ENCODE measurements at regions not wholly inside any gene's neighbourhood (a gene's known extent, or its start where the extent isn't known, plus 50 kb on each side); places are given as distances from the start of the nearest gene placed in this dataset.
"Not testable (repeated sequence)": the region's sequence is repeated elsewhere in the genome, so short reads cannot be mapped to it uniquely, and the experiment has no call there.

DNA sequence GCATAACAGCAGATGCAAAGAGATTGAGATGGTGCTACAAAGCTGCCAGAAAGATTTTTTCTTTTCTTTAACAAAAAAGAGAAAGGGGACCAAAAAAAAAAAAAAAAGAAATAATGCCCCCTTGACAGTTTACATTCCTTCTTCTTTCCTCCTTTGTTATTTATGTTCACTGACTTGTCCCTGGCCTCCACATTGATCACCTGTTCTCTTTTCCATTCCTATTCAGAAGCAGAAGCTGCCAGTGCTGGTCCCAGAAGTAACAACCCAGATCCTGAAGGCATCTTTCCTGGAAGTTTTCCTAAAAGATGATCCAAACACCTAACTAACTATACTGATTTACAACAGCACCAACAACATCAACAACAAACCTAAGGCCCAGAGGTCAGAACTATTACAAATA, 728.1 kb downstream of the KCNJ2 start:
- in situ Hi-C loops (cut with HindIII; ENCODE audit: low sequenced_read_pairs), result no loop called here

- in situ Hi-C loops (cut with HindIII; ENCODE audit: low sequenced_read_pairs), result no loop called here
These were observed 732.5 kb downstream of the KCNJ2 start for GRCh38 chr17:70901870-70902269.

GRCh38 chr17:70905796-70906195, 736.5 kb downstream of the KCNJ2 start:
- in situ Hi-C loops (cut with HindIII; ENCODE audit: low sequenced_read_pairs), result no loop called here

- in situ Hi-C loops (cut with HindIII; ENCODE audit: low sequenced_read_pairs), result no loop called here
These were observed 737.5 kb downstream of the KCNJ2 start for GRCh38 chr17:70906808-70907207.

DNA sequence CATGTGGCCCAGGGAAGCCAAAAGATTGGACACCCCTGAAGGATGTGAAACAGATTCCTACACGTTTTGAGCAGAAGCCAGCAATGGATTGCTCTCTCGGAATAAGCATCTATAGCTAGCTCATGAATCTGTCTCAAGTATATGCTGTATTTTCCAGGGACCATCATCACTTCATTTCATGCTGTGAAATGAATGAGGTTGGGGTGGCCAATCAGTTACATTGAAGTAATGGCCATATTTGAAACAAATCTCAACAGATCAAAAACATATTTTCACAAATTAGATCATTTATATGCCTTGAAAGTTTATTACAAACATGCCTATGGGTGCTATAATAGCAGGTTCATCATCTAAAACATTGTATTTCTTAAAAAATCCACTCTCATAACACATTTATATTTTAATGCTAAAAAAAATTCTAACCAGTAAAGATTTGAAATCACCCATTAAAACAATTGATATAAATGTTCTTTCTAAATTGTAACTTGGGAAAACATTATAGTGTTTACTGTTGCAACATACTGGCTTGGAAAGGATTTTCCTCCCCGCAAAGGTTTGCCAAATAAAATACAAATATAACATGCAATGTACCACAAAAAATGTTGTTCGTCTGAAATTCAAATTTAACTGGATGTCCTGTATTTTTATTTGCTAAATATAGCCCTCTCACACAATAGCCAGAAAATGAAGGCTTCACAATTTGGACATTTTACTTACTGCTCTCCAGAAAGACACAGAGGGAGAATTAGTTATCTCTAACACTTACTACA, 743.6 kb downstream of the KCNJ2 start:
- in situ Hi-C loops (cut with HindIII; ENCODE audit: low sequenced_read_pairs), result no loop called here

GRCh38 chr17:70916469-70916868, 747.1 kb downstream of the KCNJ2 start:
- in situ Hi-C loops (cut with HindIII; ENCODE audit: low sequenced_read_pairs), result no loop called here

DNA sequence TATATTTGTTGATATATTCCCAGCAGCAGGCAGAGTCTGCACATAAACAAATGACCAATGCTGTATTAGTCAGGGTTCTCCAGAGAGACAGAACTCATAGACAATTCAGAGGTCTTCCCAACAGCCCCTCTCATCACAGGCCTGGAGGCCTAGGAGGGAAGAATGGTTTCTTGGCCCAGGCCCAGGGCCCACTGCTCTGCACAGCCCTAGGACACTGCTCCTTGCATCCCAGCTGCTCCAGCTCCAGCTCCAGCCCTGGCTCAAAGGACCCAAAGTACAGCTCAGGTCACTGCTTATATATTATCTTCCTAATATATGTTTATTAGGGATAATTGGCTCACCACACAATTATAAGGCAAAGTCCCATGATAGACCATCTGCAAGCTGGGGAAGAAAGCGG, 749.9 kb downstream of the KCNJ2 start:
- in situ Hi-C loops (cut with HindIII; ENCODE audit: low sequenced_read_pairs), result no loop called here

GRCh38 chr17:70920416-70920815, 751.1 kb downstream of the KCNJ2 start:
- in situ Hi-C loops (cut with HindIII; ENCODE audit: low sequenced_read_pairs), result no loop called here

- in situ Hi-C loops (cut with HindIII; ENCODE audit: low sequenced_read_pairs), result no loop called here
These were observed 752.9 kb downstream of the KCNJ2 start for GRCh38 chr17:70922268-70922667.

- in situ Hi-C loops (cut with HindIII; ENCODE audit: low sequenced_read_pairs), result no loop called here
These were observed 755.4 kb downstream of the KCNJ2 start for GRCh38 chr17:70924776-70925175.

- in situ Hi-C loops (cut with HindIII; ENCODE audit: low sequenced_read_pairs), result no loop called here
These were observed 759.9 kb downstream of the KCNJ2 start for GRCh38 chr17:70929226-70929625.

- in situ Hi-C loops (cut with HindIII; ENCODE audit: low sequenced_read_pairs), result no loop called here
These were observed 764.9 kb downstream of the KCNJ2 start for GRCh38 chr17:70934231-70934630.

GRCh38 chr17:70934835-70935234, 765.5 kb downstream of the KCNJ2 start:
- in situ Hi-C loops (cut with HindIII; ENCODE audit: low sequenced_read_pairs), result no loop called here

- in situ Hi-C loops (cut with HindIII; ENCODE audit: low sequenced_read_pairs), result no loop called here
These were observed 767.4 kb downstream of the KCNJ2 start for GRCh38 chr17:70936724-70937123.

DNA sequence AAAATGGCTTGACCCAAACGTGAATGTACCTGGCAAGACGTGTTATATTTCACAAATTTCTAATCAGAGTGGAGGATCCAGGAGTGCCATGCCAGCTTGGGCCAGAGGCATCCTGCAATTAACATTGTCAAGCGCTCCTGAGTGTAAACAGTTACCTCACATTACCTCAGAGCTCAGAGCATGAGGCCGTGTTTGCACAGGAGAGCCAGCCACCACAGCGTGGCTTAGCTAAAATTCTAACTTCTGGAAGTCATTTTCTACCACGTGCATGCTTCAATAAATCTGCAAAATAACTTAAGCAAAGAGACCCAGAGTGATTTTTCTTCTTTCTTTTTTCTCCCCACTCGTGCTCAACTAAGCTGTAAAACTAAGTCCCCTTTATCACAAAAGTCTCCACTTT, 769.0 kb downstream of the KCNJ2 start:
- in situ Hi-C loops (cut with HindIII; ENCODE audit: low sequenced_read_pairs), result no loop called here

DNA sequence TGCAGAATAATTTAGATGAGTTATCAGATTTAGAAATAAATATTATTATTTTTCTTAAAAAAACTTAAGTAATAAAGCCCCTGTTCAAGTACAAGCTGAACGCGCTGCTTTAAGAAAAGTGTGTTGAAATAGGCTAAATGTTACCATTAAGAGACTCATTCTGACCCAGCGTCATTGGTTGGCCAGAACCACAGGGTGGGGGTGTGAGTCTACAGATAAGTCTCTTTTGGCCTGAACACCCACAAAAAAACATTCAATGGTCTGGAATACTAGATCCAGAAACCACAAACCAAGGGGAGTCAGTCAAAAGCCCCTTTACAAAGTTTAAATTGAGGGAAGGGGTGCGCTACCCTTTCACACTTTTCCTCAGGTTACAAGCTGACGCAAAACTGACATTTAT, 776.1 kb downstream of the KCNJ2 start:
- in situ Hi-C loops (cut with HindIII; ENCODE audit: low sequenced_read_pairs), result no loop called here

GRCh38 chr17:70947215-70947614, 777.9 kb downstream of the KCNJ2 start:
- in situ Hi-C loops (cut with HindIII; ENCODE audit: low sequenced_read_pairs), result no loop called here

DNA sequence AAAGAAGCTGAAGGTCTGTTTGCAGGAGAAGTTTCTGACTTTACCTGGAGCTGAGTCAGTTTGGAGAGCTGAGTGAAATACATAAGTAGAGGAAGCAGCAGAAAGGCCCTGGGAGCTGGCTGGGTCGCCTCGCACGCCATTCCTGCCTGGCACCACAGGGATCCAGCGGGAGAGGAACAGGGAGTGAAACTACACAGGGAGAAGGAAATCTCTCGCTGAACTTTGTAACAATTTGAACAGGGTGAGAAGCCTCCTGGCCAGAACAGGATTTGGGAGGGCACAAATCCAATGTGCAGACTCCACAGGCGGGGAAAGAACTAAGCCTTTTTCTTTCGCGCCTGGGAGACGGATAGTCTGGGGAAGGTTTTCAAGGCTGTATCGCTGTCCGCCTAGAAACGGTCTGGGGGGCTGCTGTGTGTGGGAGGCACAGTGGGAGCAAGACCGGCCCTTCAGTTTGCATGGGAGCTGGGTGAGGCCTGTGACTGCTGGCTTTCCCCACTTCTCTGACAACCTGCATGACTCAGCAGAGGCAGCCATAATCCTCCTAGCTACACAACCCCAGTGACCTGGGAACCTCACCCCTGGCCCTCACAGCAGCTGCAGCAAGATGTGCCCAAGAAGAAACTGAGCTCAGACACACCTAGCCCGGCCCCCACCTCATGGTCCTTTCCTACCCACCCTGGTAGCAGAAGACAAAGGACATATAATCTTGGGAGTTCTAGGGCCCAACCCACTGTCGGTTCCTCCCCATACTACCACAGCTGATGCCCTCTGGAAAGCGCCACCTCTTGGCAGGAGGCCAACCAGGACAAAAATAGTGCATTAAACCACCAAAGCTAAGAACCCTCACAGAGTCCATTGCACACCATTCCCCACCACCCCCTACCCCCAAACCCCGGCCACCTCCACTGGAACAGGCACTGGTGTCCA, 778.6 kb downstream of the KCNJ2 start:
- in situ Hi-C loops (cut with HindIII; ENCODE audit: low sequenced_read_pairs), result no loop called here

DNA sequence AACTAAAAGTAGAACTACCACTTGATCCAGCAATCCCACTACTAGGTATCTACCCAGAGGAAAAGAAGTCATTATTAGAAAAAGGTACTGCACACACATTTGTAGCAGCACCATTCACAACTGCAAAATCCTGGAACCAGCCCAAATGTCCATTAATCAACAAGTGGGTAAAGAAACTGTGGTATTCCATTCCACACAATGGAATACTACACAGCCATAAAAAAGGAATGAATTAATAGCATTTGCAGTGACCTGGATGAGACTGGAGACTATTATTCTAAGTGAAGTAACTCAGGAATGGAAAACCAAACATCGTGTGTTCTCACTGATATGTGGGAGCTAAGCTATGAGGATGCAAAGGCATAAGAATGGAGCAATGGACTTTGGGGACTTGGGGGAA, 783.8 kb downstream of the KCNJ2 start:
- in situ Hi-C loops (cut with HindIII; ENCODE audit: low sequenced_read_pairs), result not testable (repeated sequence)

DNA sequence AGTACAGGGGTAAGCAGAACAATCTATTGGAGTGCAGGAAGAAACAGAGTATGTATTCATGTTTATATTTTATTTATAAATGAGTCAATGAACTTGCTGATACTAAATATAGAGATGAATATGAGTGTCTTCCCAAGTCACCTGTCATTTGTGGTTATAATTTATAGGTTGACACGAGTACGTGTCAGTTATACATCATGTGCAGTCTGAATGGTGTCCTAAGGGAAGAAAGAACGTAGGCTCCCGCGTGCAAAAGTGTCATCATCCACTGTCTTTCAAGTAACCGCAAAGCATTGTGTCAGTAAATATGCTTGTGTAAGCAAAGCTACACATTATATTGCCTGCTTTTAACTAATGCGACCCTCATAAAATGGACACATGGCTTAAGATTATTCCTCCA, 786.1 kb downstream of the KCNJ2 start:
- in situ Hi-C loops (cut with HindIII; ENCODE audit: low sequenced_read_pairs), result no loop called here

DNA sequence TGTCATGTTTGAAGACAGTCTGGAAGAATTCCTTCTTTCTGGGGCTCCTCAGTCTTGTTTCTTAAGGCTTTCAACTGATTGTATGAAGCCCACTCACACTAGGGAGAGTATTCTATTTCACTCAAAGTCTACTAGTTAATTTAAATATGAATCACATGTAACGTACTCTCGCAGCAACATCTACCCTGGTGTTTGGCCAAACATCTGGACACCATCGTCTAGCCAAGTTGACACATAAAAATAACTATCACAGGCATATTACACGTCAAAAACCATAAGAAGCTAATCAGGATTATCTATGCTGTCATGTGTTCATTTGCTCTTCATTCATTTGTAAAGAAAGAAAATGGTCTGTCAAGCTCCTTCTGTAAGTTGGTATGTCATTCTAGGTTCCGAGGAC, 787.4 kb downstream of the KCNJ2 start:
- in situ Hi-C loops (cut with HindIII; ENCODE audit: low sequenced_read_pairs), result no loop called here

GRCh38 chr17:70961341-70961740, 792.0 kb downstream of the KCNJ2 start:
- in situ Hi-C loops (cut with HindIII; ENCODE audit: low sequenced_read_pairs), result no loop called here

Measured in DLD1 (cell line).